NCI-H1105 (cell line): ENCODE measurements at regions not wholly inside any gene's neighbourhood (a gene's known extent, or its start where the extent isn't known, plus 50 kb on each side); places are given as distances from the start of the nearest gene placed in this dataset.
"Not testable (repeated sequence)": the region's sequence is repeated elsewhere in the genome, so short reads cannot be mapped to it uniquely, and the experiment has no call there.

ENCODE experiments used
- DNase-seq: peaks from one replicate; lab custom pipeline; 2025; lab: John Stamatoyannopoulos, UW

GRCh38 chr5:13640270-13640669 lies 304.2 kb downstream of the DNAH5 start:
- DNase-seq, result no peak

DNA sequence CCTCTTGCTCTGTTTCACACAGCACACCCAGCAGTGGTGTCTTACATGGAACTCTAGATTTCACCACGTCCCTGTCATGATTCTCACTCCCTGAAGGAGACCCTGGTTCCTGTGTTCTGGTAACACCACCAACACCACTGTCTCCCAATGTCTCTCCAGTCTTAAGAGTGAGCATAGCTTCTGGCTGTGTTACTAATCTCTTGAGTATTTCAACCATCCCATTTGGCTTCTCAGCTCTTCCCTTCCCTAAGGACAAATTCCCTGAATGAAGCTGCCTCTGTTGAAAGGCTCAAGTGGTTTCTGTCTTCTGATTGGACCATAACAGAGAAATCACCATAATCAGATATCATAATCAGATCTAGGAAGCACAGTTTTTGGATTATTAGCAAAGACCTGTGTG lies 311.8 kb downstream of the DNAH5 start:
- no peak for DNase-seq

GRCh38 chr5:13629218-13629617 lies 315.3 kb downstream of the DNAH5 start:
- no peak for DNase-seq

- no peak for DNase-seq
Observed at GRCh38 chr5:13627673-13628454, 316.6 kb downstream of the DNAH5 start.

- no peak for DNase-seq
Observed at GRCh38 chr5:13625616-13626198, 318.8 kb downstream of the DNAH5 start.

DNA sequence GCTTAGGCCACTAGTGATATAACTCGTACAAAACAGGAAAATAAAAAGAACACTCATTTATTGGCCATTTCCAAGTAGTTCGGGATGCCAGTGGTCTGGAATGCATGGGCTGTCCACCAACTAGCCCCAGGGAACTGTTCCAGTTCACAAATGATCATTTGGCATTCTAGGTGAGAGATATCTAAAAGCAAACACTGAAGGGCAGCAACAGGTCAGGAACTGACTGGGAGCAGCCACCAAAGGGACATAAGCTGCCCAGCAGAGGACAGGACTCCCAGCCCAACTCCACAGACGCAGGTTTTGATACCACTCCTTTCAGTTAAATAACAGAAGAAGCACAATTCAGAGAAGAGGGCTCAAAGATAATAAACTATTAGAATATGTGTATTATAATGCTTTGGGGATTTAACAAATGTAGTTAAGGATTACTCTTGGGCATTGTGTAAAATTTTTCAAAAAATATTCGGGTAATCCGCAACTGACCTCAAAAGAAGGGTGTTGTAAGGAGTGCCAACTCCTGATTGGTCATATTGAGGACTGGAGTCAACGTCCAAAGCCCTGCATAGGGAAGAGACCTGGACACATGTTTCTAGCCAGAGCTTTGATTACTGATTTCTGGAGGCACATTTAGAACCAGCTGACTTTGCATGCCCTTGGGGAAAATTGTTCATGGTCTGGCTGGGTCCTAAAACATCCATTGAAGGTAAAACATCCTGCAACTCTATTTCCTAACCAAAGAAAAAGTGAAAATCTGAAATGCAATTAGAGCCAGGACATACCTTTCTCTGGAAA lies 320.0 kb downstream of the DNAH5 start:
- DNase-seq, result no peak

GRCh38 chr5:13613621-13614020 lies 330.9 kb downstream of the DNAH5 start:
- DNase-seq, result no peak

- no peak for DNase-seq
Observed at GRCh38 chr5:13611604-13612003, 332.9 kb downstream of the DNAH5 start.

DNA sequence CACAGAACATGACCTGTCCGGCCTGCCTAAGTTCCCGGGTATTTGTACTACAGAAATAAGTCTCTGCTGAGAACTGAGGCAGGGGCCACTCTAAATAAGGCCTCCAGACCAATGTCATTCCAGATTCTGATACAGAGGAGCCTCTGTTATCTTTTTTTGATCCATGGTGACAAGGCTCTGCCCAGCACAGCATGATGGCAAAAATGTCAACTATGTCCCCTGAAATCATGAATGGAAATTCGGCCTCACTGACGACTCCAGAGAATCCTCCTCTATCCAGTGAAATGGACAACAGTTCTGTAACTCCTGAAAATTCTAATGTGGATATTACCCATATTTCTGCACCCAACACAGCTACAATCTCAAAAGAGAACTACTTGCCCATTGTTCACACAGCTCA lies 335.0 kb downstream of the DNAH5 start:
- no peak for DNase-seq

DNA sequence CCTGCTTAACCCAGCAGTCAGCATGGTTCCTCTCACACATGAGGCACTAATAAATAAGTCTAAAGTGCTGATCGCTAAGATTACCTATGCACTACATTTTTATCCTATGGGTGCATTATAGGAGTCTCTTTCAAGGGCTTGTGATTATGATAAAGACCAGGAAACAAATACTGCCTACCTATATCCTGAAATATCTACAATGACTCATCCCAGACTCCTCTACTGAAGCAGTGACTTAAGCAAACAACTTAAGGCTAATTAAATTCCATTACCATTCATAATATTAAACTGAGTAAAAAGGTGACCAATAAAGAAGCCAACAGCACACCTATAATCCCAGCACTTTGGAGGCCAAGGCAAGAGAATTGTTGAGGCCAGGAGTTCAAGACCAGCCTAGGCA lies 338.4 kb downstream of the DNAH5 start:
- no peak for DNase-seq

DNA sequence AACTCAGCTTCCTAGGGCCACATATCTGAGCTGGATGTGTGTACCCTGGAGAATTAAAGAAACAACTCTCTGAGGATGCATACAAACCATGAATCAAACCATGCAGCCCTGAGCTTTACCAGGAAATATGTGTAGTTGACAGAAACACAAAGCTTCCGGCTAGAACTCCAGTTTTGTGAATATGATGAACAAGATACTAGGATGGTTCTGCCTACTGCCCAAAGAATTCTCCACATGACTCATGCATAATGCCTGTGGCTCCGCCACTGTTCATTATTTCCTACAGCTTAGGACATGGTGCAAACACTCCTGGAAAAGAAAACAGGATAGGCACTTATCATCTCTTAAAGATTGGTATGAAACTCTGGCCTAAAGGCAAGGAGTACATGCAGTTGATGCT lies 343.4 kb downstream of the DNAH5 start:
- no peak for DNase-seq

GRCh38 chr5:13595978-13596377 lies 348.5 kb downstream of the DNAH5 start:
- no peak for DNase-seq

- no peak for DNase-seq
Observed at GRCh38 chr5:13591621-13592020, 352.9 kb downstream of the DNAH5 start.

GRCh38 chr5:13585324-13585723 lies 359.2 kb downstream of the DNAH5 start:
- DNase-seq, result no peak

- DNase-seq, result no peak
Observed at GRCh38 chr5:13581914-13582313, 362.6 kb downstream of the DNAH5 start.

DNA sequence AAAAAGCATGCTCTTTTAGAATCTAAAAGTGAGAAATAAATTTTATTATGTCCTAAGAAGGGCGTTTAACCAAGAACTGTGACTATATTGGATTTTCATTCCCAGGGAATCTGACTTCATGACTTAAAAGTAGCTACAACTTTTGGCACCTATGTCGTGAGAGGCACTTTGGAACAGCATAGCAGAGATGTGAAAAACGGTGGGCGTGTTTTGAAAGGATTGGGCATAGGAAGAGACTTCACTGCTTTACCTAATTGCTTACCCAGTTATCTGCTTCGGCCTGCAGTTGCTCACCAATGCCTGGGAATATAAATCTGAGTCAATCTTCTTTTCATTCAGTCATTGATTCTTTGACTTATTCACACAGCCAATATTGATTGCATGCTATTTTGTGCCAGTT lies 363.4 kb downstream of the DNAH5 start:
- DNase-seq, result no peak

DNA sequence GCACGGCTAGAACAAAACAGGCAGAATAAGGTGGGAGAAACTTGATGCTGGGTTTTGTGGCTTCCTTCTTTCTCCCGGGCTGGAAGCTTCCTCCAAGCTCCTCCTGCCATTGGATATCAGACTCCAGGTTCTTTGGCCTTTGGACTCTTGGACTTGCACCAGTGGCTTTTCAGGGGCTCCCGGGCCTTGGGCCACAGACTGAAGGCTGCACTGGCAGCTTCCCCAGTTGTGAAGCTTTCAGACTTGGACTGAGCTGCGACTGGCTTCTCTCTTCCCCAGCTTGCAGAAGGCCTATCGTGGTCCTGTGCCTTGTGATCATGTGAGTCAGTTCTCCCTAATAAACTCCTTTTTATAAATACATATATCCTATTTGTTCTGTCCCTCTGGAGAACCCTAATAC lies 364.4 kb downstream of the DNAH5 start:
- DNase-seq, result no peak

- DNase-seq, result not testable (repeated sequence)
Observed at GRCh38 chr5:13579091-13579490, 365.4 kb downstream of the DNAH5 start.

DNA sequence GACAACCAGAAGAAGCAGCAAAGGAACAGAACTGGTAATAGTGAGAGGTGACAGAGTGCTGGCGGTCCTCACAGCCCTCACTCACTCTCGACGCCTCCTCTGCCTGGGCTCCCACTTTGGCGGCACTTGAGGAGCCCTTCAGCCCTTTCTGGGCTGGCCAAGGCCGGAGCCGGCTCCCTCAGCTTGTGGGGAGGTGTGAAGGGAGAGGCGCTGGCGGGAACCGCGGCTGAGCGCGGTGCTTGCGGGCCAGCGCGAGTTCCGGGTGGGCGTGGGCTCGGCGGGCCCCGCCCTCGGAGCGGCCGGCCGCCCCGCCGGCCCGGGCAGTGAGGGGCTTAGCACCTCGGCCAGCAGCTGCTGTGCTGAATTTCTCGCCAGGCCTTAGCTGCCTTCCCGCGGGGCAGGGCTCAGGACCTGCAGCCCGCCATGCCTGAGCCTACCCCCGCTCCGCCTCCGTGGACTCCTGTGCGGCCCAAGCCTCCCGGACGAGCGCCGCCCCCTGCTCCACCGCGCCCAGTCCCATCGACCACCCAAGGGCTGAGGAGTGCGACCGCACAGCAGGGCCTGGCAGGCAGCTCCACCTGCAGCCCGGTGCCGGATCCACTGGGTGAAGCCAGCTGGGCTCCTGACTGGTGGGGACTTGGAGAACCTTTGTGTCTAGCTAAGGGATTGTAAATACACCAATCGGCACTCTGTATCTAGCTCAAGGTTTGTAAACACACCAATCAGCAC lies 366.0 kb downstream of the DNAH5 start:
- DNase-seq, result not testable (repeated sequence)

- no peak for DNase-seq
Observed at GRCh38 chr5:13574574-13574973, 369.9 kb downstream of the DNAH5 start.

DNA sequence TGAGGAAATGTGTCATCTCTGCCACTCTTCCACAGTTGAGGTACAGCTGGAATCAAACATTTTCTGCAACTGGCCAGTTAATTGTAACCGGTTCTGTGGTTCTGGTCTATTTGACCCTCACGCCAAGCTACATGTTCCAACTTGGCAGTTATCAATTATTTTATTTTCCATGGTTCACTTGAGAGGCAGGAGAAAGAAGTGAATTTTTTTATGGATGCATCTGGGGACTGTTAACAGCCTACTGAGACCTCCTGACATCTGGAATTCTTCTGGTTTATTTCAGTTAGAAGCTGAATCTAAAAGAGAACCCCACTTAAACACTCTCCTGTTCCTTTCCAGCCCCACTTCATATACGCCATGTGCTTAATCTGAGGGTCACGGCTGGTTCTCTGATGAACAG lies 372.3 kb downstream of the DNAH5 start:
- DNase-seq, result no peak

- no peak for DNase-seq
Observed at GRCh38 chr5:13569090-13569715, 375.3 kb downstream of the DNAH5 start.
